GM21576 (cell line): ENCODE measurements at regions not wholly inside any gene's neighbourhood (a gene's known extent, or its start where the extent isn't known, plus 50 kb on each side); places are given as distances from the start of the nearest gene placed in this dataset.

Source experiments
- ATAC-seq: cut with Tn5 transposase; IDR thresholded peaks from one replicate; pipeline ENCODE4 v1.9.1; 2021; ENCODE audit warnings: mild to moderate bottlenecking, moderate library complexity; ENCODE audit not compliant: unreplicated experiment

DNA sequence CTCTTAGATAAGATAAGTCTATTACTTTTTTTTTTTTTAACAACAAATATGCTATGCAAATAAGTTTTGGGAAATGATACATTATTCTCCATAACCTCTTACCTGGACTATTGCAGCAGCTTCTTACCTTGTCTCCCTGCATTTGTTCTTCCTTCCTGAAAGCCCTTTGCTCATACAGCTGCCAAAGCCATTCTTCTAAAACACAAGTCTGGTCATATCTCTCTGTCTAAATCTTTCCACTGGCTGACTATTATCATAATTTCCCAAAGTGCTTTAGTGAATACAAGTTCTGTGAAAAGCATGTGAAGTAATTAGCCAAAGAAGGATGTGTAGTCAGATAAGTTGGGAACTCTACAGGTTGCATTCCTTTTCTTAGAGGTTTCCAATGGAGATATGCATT is 115.4 kb upstream of the CNTLN start:
- no peak for ATAC-seq

- no peak for ATAC-seq
These were observed 116.2 kb upstream of the CNTLN start for GRCh38 chr9:17018540-17019196.

DNA sequence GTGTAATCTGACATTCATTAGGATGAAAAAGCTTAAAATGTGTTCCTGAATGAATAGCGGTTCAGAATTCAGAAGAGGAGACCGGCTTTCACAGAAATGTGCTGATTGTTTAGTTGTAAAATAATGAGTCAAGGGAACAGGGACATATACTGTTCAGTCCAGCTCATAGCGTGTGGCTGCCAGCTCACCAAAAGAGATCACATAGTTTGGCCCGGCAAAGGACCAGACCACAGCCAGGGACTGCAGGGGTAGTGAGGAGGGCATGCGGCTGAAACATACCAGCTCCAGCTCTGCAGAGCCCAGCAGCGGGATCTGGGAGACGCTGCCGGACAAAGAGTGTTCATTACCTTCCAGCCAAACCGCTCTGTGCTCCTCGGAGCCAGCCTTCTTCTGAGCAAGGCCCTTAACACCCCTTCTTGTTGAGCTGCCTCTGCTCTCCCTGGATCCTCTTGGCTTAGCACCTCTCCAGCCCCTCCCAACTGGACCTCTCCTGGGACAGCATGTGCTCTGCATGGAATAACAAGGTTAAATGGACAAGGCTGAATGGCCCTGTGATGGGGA is 116.8 kb upstream of the CNTLN start:
- no peak for ATAC-seq

DNA sequence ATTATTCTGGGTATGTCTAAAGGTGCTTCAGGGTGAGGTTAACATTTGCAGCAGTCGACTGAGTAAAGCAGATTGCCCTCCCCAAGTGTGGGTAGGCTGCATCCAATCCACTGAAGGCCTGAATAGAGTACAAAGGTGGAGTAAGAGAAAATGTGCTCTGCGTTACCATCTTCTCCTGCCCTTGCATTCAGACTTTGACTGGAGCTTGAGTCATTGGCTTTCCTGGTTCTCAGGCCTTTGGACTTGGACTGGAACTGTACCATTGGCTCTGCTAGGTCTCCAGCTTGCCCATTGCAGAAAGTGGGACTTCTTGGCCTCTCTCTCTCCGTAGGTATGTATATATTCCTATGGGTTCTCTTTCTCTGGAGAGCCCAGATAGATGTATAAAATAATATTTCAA is 120.9 kb upstream of the CNTLN start:
- ATAC-seq, result no peak

GRCh38 chr9:17013010-17013409 is 121.8 kb upstream of the CNTLN start:
- ATAC-seq, result no peak

GRCh38 chr9:17011880-17012279 is 123.0 kb upstream of the CNTLN start:
- no peak for ATAC-seq

DNA sequence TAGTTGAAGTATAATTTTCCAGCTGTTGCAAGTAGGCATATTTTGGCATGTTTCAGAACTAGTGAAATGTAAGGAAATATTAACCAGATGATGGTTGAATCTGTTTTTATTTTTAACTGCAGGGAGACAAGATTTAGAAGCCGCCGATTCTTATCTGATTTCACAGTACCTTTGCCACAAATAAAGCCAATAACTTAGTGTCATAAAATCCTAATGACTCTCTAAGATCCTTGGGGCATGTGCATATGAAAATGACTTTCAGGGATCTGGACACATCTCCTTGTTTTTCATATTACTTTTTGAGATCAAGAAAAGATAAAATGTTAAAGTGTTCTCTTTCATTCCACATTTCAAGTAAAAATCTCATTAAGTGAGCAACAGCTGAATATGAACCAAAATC is 125.8 kb upstream of the CNTLN start:
- ATAC-seq, result no peak

GRCh38 chr9:17005056-17005823 is 129.6 kb upstream of the CNTLN start:
- ATAC-seq, result no peak

DNA sequence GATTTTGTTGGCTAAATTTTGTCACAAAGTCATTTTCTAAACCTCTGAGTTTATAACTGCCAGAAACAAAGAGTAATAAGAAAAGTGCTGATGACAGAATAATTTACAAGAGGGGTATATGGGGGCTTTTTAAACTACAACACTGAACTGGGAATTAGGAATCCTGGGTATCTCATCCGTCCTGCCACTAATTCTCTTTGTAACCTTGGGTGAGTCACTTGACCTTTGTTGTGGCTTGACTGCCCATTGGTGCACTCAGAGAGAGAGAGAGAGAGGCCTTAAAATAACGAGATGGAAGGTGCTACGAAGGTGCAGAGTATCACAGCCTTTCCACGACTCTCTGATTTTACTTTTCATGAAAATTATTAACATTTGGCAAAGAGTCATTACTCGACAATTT is 130.3 kb upstream of the CNTLN start:
- ATAC-seq, result no peak

- ATAC-seq, result no peak
These were observed 131.1 kb upstream of the CNTLN start for GRCh38 chr9:17003576-17004240.

DNA sequence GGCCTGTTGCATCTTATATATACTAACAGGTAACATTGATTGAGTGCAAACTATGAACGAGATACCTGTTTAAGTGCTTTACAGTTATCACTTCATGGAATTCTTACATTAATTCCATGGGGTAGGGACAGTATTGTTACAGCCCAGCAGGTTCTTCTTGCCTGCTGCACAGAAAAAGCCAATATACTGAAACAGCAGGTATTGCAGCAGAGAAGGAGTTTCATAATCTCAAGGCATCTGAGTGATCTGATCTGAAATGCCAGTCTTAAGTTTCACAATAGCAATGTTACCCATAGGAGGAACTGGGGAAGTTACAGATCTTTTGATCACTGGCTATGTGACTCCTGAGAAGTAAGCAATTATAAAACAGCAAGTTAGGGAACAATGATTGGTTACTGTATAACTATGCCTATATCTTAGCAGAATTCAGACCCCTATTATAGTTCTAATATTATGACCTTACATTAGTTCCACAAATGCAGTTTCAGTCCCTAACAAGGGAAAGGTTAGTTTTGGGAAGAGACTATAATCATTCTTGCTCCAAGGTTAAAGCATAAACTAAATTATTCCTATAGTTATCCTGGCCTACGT is 126.5 kb upstream of the BNC2 start:
- ATAC-seq, result no peak

DNA sequence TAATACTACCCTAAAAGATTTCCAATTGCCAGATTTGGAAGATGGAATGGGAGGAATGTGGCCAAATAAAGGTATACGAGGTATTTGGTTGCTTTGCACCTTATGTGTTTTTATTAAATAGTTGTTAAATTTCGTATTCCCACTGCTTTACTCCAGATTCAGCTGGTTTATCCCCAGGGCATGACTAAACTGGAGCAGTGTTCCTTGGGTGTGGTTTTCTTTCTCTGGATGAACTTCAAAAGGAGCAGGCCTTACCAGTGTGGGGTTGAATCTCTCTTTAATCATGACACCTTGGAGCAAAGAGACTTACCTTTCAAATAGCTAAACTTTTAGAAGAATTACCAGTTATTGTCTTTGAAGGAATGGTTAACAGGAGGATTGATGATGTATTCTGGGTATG is 121.7 kb upstream of the BNC2 start:
- no peak for ATAC-seq

- no peak for ATAC-seq
These were observed 116.6 kb upstream of the BNC2 start for GRCh38 chr9:16987026-16987425.

DNA sequence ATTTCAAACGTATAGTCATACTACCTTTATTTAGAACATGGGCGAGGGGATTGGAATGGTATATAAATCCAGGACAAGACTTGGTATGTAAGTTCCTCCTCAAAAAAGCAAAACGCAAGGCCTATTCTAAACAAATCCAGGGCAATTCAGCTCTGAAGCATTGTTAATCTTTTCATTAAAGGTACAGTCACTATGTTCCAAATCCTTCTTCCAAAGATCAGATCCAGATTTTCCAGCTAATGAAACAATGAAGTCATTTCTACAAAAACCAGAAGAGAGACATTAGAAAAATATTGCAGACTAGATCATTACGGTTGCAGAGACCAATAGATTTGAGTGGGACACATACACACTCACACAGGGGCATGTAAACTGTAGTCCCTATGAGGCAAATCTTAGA is 116.1 kb upstream of the BNC2 start:
- no peak for ATAC-seq

GRCh38 chr9:16985559-16986348 is 115.3 kb upstream of the BNC2 start:
- no peak for ATAC-seq

- ATAC-seq, result no peak
These were observed 112.4 kb upstream of the BNC2 start for GRCh38 chr9:16982780-16983310.

- ATAC-seq, result no peak
These were observed 106.0 kb upstream of the BNC2 start for GRCh38 chr9:16976427-16976826.

GRCh38 chr9:16974436-16974835 is 104.0 kb upstream of the BNC2 start:
- no peak for ATAC-seq

GRCh38 chr9:16970321-16970720 is 99.9 kb upstream of the BNC2 start:
- ATAC-seq, result no peak

- ATAC-seq, result no peak
These were observed 93.8 kb upstream of the BNC2 start for GRCh38 chr9:16964228-16964627.
